ENCODE measurements at regions not wholly inside any gene's neighbourhood (a gene's known extent, or its start where the extent isn't known, plus 50 kb on each side); places are given as distances from the start of the nearest gene placed in this dataset.
A peak's percentile ranks its signal among the peaks of the same experiment; 100 is the strongest.

DNA sequence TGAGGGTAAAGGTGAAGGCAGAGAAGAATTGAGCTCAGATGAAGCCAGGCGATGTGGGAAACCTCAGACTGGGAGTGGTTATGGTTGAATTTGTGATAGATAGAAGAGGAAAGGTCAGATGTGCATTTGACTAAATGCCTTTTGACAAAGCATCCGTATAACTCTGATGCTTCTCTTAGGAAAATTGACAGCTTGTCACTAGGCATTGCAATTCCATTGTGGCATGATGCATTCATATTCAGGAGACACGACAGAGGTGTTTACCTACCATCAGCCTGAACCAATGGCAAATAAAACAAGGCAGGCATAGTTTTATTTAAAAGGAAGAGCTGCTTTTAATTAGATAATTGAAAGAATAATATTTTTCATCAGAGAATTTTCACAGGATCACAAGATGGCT, 325.1 kb upstream of the IGFBP7 start:
- DNase-seq (ENCODE audit: low read depth): no peak
- TF ChIP-seq, protein P1, sequence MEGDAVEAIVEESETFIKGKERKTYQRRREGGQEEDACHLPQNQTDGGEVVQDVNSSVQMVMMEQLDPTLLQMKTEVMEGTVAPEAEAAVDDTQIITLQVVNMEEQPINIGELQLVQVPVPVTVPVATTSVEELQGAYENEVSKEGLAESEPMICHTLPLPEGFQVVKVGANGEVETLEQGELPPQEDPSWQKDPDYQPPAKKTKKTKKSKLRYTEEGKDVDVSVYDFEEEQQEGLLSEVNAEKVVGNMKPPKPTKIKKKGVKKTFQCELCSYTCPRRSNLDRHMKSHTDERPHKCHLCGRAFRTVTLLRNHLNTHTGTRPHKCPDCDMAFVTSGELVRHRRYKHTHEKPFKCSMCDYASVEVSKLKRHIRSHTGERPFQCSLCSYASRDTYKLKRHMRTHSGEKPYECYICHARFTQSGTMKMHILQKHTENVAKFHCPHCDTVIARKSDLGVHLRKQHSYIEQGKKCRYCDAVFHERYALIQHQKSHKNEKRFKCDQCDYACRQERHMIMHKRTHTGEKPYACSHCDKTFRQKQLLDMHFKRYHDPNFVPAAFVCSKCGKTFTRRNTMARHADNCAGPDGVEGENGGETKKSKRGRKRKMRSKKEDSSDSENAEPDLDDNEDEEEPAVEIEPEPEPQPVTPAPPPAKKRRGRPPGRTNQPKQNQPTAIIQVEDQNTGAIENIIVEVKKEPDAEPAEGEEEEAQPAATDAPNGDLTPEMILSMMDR (conservative IDR thresholded peaks at IDR 0.05; ENCODE audit: low read depth, low read length): no peak

DNA sequence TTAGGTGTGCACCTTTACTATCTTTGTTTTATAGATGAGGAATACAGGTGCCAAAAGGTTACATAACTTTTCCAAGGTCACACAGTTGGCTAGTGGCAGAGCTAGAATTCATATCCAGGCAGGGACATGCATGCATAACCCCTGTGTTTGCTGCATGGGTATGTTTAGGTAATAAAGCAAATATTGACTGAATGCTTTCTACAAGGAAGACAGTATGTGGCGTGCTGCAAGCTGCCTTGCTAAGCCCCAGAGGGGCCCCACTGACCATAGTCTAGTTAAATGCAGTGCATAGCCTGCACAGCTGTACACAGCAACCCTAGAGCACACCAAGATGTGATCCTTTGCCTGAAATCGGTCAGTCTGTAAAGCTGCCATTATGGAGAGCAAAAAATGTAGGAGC, 320.5 kb upstream of the IGFBP7 start:
- no peak overlapping the region for H3K4me3 ChIP-seq (ENCODE audit: low read depth, low read length)
- DNase-seq (ENCODE audit: low read depth): no peak
- TF ChIP-seq, protein P1 (conservative IDR thresholded peaks at IDR 0.05; ENCODE audit: low read depth, low read length): no peak

More for the DNA sequence above, 325.1 kb upstream of the IGFBP7 start:
- H3K4me3 ChIP-seq (ENCODE audit: low read depth, low read length): no peak overlapping the region

DNA sequence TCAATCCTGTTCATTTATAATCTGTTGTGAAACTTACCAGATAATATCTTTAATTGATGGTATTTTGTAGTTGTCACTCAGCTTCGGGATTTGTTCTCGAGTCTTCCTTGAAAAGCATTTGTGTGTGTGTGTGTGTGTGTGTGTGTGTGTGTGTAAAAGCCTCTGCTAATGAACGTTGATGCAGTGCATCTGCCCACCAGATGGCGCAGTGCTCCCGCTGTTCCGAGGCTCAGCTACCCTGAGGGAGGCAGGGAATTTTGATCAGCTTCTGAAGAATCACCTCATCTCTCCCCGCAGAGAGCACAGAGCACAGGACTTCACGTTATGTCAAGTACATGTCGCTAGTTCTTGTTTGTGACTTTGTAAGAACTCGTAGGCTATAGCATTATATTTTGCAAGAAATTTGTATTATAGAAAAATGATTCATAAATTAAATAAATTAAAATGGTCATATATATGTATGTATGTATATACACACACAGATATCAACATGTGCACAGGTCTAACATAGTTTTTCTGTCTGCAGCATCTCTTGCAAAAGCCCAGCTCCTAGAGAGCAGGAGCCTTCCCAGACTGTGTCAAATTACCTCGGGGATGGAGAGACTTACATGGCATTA, 316.7 kb upstream of the IGFBP7 start:
- TF ChIP-seq, protein P1 (conservative IDR thresholded peaks at IDR 0.05; ENCODE audit: low read depth, low read length): peak; percentile 90
- DNase-seq (ENCODE audit: low read depth): peak; percentile 86
- H3K4me3 ChIP-seq (ENCODE audit: low read depth, low read length): no peak overlapping the region

DNA sequence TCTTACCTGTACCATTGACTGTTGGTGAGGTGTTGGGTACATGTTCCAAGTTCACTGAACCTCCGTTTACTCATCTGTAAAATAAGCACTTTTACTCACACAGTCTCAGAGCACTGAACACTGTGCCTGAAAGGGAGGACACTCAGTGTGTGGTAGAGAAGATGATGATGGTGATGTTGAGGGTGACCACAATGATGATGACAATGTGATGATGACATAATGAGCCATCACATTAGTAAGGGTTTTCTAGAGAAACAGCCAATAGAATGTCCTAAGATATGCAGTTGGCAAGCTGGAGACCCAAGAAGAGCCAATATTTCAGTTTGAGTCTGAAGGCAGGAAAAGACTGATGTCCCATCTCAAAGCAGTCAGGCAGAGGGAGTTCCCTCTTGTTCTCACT, 315.4 kb upstream of the IGFBP7 start:
- TF ChIP-seq, protein P1 (conservative IDR thresholded peaks at IDR 0.05; ENCODE audit: low read depth, low read length): no peak
- no peak for DNase-seq (ENCODE audit: low read depth)

DNA sequence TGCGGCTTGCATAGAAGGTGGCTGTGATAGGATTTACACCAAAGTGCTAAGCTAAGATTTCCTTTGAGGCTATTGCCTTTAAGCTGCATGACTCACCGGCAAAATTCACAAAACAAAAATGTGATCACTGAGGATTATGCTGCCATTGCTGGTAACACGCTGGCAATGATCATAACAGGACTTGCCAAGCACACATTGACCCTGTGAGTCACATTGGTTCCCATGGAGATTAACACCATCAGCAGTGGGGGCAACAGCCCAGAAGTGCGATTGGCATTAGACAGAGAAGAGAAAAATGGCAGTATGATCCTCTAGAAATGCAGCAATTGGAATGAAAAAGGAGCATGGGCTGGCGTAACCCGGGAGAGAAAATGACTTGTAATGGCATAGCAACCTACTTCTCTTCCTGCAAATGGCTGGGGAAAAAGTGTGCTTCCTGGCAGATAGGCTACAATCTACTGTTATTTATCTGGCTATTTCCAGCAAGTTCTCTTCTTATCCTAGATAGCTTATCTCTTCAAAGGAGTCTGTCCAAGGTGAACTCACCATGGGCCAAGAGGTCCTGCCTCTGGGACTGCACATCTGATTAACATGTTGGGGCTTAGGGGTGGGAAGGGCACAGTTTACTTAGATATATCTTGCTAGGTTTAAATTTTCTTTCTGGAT, 314.2 kb upstream of the IGFBP7 start:
- peak; percentile 42 for DNase-seq (ENCODE audit: low read depth)
- TF ChIP-seq, protein P1 (conservative IDR thresholded peaks at IDR 0.05; ENCODE audit: low read depth, low read length): no peak
- no peak overlapping the region for H3K4me3 ChIP-seq (ENCODE audit: low read depth, low read length)

More for the DNA sequence above, 315.4 kb upstream of the IGFBP7 start:
- H3K4me3 ChIP-seq (ENCODE audit: low read depth, low read length): no peak overlapping the region

DNA sequence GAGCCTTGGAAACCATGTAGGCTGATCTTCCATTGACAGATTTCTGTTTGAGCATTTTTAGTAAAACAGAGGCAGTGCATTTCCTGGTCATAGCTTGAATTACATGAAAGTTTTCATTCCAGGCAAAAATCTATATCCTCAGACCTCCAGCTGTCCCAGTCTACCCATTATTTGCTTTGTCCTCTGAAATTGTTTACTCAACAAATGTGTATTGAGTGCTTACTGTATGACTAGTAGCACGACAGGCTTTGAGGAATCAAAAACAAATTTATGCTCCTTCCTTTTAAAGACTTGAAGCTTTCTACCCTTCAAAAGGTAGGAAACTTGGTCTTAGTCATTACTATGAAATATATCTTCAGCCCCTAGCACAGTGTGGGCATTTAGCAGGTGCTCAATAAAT, 307.9 kb upstream of the IGFBP7 start:
- no peak for DNase-seq (ENCODE audit: low read depth)
- no peak overlapping the region for H3K4me3 ChIP-seq (ENCODE audit: low read depth, low read length)
- TF ChIP-seq, protein P1 (conservative IDR thresholded peaks at IDR 0.05; ENCODE audit: low read depth, low read length): no peak
